PFSK-1 (cell line): ENCODE measurements at regions not wholly inside any gene's neighbourhood (a gene's known extent, or its start where the extent isn't known, plus 50 kb on each side); places are given as distances from the start of the nearest gene placed in this dataset.

Source experiments
- POLR2AphosphoS5 ChIP-seq: IDR thresholded peaks from 2 replicates; pipeline ENCODE4 v1.6.1; 2012; ENCODE audit warnings: low read depth, mild to moderate bottlenecking, control low read depth, low read length, moderate library complexity
- SIN3A ChIP-seq: IDR thresholded peaks from 2 replicates; pipeline ENCODE4 v1.6.1; 2012; ENCODE audit warnings: mild to moderate bottlenecking, low read length, moderate library complexity, borderline replicate concordance; ENCODE audit not compliant: insufficient read depth
- TAF1 ChIP-seq: IDR thresholded peaks from 2 replicates; pipeline ENCODE4 v1.6.1; 2012; ENCODE audit warnings: low read length, control low read depth, borderline replicate concordance; ENCODE audit not compliant: insufficient read depth
- TF ChIP-seq, protein P1 (sequence below), 2 experiments: IDR thresholded peaks; 2 replicates each; pipeline versions ENCODE4 v1.6.1 to v1.8.0; 2011 to 2012; ENCODE audit warnings: low read depth in 2 of 2, low read length in 2 of 2, control low read depth in 1 of 2, inconsistent platforms in 1 of 2, mild to moderate bottlenecking in 1 of 2, moderate library complexity in 1 of 2; ENCODE audit not compliant: insufficient read depth in 1 of 2

DNA sequence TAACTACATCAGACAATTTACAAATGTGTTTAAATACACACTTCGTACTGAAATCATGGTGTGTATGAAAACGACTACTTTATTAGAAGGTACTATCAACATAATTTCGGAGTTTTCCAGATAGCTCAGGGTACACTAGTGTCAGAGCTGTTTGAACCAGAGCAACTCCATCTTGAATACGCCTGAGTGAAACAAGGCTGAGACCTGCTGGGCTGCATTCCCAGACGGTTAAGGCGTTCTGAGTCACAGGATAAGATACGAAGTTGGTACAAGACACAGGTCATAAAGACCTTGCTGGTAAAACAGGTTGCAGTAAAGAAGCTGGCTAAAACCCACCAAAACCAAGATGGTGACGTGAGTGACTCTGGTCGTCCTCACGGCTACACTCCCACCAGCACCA, 167.6 kb downstream of the THBS2 start:
- TF ChIP-seq, protein P1, sequence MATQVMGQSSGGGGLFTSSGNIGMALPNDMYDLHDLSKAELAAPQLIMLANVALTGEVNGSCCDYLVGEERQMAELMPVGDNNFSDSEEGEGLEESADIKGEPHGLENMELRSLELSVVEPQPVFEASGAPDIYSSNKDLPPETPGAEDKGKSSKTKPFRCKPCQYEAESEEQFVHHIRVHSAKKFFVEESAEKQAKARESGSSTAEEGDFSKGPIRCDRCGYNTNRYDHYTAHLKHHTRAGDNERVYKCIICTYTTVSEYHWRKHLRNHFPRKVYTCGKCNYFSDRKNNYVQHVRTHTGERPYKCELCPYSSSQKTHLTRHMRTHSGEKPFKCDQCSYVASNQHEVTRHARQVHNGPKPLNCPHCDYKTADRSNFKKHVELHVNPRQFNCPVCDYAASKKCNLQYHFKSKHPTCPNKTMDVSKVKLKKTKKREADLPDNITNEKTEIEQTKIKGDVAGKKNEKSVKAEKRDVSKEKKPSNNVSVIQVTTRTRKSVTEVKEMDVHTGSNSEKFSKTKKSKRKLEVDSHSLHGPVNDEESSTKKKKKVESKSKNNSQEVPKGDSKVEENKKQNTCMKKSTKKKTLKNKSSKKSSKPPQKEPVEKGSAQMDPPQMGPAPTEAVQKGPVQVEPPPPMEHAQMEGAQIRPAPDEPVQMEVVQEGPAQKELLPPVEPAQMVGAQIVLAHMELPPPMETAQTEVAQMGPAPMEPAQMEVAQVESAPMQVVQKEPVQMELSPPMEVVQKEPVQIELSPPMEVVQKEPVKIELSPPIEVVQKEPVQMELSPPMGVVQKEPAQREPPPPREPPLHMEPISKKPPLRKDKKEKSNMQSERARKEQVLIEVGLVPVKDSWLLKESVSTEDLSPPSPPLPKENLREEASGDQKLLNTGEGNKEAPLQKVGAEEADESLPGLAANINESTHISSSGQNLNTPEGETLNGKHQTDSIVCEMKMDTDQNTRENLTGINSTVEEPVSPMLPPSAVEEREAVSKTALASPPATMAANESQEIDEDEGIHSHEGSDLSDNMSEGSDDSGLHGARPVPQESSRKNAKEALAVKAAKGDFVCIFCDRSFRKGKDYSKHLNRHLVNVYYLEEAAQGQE (IDR thresholded peaks at IDR 0.05; ENCODE audit: insufficient read depth in 1 of 2, low read depth in 2 of 2, low read length in 2 of 2): no peak
- TF ChIP-seq SIN3A: no peak
- no peak for TF ChIP-seq POLR2AphosphoS5
- TF ChIP-seq TAF1: no peak
